ENCODE measurements at regions not wholly inside any gene's neighbourhood (a gene's known extent, or its start where the extent isn't known, plus 50 kb on each side); places are given as distances from the start of the nearest gene placed in this dataset.

- Histone ChIP-seq H3K4me2 (replicated peaks; ENCODE audit: extremely low read depth, low read length, poor library complexity, severe bottlenecking) (no peak overlapping the region), H4K20me1 (ENCODE audit: insufficient read depth, low read length) (no peaks in the 10 kb centered on the region), H3K4me1 (ENCODE audit: control insufficient read depth in 1 of 2, insufficient read depth in 2 of 2, low read length in 2 of 2) (no peaks in the 10 kb centered on the region), H3K9ac (ENCODE audit: insufficient read depth, low read length, poor library complexity, severe bottlenecking) (no peak overlapping the region), H3K36me3 (replicated peaks in 1 of 2; ENCODE audit: control insufficient read depth in 1 of 2, insufficient read depth in 2 of 2, low read length in 2 of 2) (no peaks in the 10 kb centered on the region), H3K27ac (ENCODE audit: low read depth in 1 of 2, low read length in 2 of 2) (no peak overlapping the region), H3K4me3 (replicated peaks in 1 of 3; ENCODE audit: low read depth in 2 of 3, low read length in 3 of 3) (no peak overlapping the region), H3K9me3 (replicated peaks in 1 of 2; ENCODE audit: control insufficient read depth in 1 of 2, insufficient read depth in 1 of 2, low read length in 2 of 2) (no peaks in the 10 kb centered on the region), H3K79me2 (ENCODE audit: insufficient read depth, low read length) (no peaks in the 10 kb centered on the region), H3K27me3 (ENCODE audit: control insufficient read depth in 2 of 2, insufficient read depth in 2 of 2, low read length in 2 of 2) (no peaks in the 10 kb centered on the region), H2AFZ (ENCODE audit: insufficient read depth, low read depth, low read length, poor library complexity, severe bottlenecking) (no peak overlapping the region)
- DNase-seq: no peak
- Mint-ChIP-seq H3K4me1 (no peaks in the 10 kb centered on the region), H3K4me3 (no peak overlapping the region), H3K27ac (no peak overlapping the region), H3K36me3 (no peaks in the 10 kb centered on the region), H3K9me3 (peaks cover 0 to 3% (median 0%) of the 10 kb centered on the region in 7 donors), H3K27me3 (ENCODE audit: low read depth in 3 of 3) (no peaks in the 10 kb centered on the region)
- no peak for TF ChIP-seq CTCF (IDR thresholded peaks at IDR 0.05)
- intact Hi-C loops (cut with micrococcal nuclease): no loop called here
These were observed 1865.6 kb upstream of the FLRT2 start for GRCh38 chr14:83664389-83664788.

- no peak for DNase-seq
- no peaks in the 10 kb centered on the region for H3K36me3 ChIP-seq (replicated peaks in 1 of 2; ENCODE audit: control insufficient read depth in 1 of 2, insufficient read depth in 2 of 2, low read length in 2 of 2)
- H4K20me1 ChIP-seq (ENCODE audit: insufficient read depth, low read length): no peaks in the 10 kb centered on the region
- no peaks in the 10 kb centered on the region for H3K9me3 Mint-ChIP-seq
- H3K9ac ChIP-seq (ENCODE audit: insufficient read depth, low read length, poor library complexity, severe bottlenecking): no peak overlapping the region
- WGBS (ENCODE audit: insufficient coverage): no CpG with 5 or more reads among the region's 1 CpG
- H3K4me3 Mint-ChIP-seq: no peak overlapping the region
- H3K4me3 ChIP-seq (replicated peaks in 1 of 3; ENCODE audit: low read depth in 2 of 3, low read length in 3 of 3): no peak overlapping the region
- H3K4me1 Mint-ChIP-seq: no peaks in the 10 kb centered on the region
- no peaks in the 10 kb centered on the region for H3K79me2 ChIP-seq (ENCODE audit: insufficient read depth, low read length)
- no peaks in the 10 kb centered on the region for H3K27me3 ChIP-seq (ENCODE audit: control insufficient read depth in 2 of 2, insufficient read depth in 2 of 2, low read length in 2 of 2)
- intact Hi-C loops (cut with micrococcal nuclease): no loop called here
- H3K4me1 ChIP-seq (ENCODE audit: control insufficient read depth in 1 of 2, insufficient read depth in 2 of 2, low read length in 2 of 2): no peaks in the 10 kb centered on the region
- H3K27ac ChIP-seq (ENCODE audit: low read depth in 1 of 2, low read length in 2 of 2): no peak overlapping the region
- no peak overlapping the region for H3K27ac Mint-ChIP-seq
- H3K4me2 ChIP-seq (replicated peaks; ENCODE audit: extremely low read depth, low read length, poor library complexity, severe bottlenecking): no peak overlapping the region
- H2AFZ ChIP-seq (ENCODE audit: insufficient read depth, low read depth, low read length, poor library complexity, severe bottlenecking): no peak overlapping the region
- no peaks in the 10 kb centered on the region for H3K27me3 Mint-ChIP-seq (ENCODE audit: low read depth in 3 of 3)
- no peaks in the 10 kb centered on the region for H3K36me3 Mint-ChIP-seq
- H3K9me3 ChIP-seq (replicated peaks in 1 of 2; ENCODE audit: control insufficient read depth in 1 of 2, insufficient read depth in 1 of 2, low read length in 2 of 2): no peaks in the 10 kb centered on the region
- TF ChIP-seq CTCF (IDR thresholded peaks at IDR 0.05): no peak
These were observed 1840.7 kb upstream of the FLRT2 start for GRCh38 chr14:83689265-83689664.

Measured in CD14-positive monocyte (primary cell).